ENCODE measurements at regions not wholly inside any gene's neighbourhood (a gene's known extent, or its start where the extent isn't known, plus 50 kb on each side); places are given as distances from the start of the nearest gene placed in this dataset.

DNA sequence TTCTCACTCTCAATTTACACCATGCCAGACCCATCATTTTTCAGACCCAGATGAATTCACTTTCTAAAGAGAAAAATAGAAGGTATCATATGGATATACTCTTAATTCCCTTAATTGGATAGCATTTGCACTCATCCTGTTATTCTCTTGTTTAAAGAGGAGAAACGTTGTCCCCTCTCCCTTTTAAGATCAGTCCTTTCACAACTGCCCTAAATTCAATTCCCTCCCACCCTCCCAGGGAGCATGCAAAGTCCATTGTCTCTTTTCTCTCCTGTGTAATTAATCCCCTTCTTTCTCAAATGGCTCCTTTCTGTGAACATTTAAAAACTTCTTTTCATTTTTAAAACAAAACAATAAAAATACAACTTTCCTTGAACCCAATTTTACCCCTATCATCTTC, 124.7 kb upstream of the TLL1 start (continued):
- TF ChIP-seq KLF13 (CRISPR knock-in tag; IDR thresholded peaks at IDR 0.05): no peak
- TF ChIP-seq, protein P1, sequence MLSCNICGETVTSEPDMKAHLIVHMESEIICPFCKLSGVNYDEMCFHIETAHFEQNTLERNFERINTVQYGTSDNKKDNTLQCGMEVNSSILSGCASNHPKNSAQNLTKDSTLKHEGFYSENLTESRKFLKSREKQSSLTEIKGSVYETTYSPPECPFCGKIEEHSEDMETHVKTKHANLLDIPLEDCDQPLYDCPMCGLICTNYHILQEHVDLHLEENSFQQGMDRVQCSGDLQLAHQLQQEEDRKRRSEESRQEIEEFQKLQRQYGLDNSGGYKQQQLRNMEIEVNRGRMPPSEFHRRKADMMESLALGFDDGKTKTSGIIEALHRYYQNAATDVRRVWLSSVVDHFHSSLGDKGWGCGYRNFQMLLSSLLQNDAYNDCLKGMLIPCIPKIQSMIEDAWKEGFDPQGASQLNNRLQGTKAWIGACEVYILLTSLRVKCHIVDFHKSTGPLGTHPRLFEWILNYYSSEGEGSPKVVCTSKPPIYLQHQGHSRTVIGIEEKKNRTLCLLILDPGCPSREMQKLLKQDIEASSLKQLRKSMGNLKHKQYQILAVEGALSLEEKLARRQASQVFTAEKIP (CRISPR knock-in tag; IDR thresholded peaks at IDR 0.05; ENCODE audit: borderline replicate concordance): no peak
- TF ChIP-seq, protein P2, sequence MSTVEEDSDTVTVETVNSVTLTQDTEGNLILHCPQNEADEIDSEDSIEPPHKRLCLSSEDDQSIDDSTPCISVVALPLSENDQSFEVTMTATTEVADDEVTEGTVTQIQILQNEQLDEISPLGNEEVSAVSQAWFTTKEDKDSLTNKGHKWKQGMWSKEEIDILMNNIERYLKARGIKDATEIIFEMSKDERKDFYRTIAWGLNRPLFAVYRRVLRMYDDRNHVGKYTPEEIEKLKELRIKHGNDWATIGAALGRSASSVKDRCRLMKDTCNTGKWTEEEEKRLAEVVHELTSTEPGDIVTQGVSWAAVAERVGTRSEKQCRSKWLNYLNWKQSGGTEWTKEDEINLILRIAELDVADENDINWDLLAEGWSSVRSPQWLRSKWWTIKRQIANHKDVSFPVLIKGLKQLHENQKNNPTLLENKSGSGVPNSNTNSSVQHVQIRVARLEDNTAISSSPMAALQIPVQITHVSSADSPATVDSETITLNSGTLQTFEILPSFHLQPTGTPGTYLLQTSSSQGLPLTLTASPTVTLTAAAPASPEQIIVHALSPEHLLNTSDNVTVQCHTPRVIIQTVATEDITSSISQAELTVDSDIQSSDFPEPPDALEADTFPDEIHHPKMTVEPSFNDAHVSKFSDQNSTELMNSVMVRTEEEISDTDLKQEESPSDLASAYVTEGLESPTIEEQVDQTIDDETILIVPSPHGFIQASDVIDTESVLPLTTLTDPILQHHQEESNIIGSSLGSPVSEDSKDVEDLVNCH (CRISPR knock-in tag; IDR thresholded peaks at IDR 0.05): no peak
- no peak for TF ChIP-seq POLR2A (IDR thresholded peaks at IDR 0.05; ENCODE audit: insufficient read depth in 1 of 2, low read depth in 2 of 2, low read length in 2 of 2)

DNA sequence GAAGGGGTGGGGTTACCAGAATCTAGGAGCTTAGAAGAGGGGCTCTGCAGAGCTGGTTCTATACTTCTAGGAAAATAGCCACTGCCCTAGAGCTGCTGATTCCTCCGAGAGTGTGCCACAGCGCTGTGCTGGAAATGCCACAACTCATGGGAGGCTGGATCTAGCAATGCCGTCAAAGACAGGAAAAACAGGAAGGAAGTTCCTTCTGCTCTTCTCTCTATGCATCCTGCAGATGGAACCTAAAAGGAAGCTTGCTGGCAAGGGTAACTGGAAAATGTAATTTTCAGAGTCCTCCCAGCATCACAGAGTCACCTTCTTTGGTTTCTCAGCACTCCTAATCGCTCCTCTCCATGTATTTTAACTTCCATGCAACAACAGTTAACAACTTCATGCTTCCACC, 121.2 kb upstream of the TLL1 start:
- BruUV-seq (replicated peaks): no TSS peak
- Histone ChIP-seq H3K36me3 (replicated peaks in 1 of 2; ENCODE audit: control insufficient read depth in 1 of 2, insufficient read depth in 2 of 2, low read length in 2 of 2) (no peaks in the 10 kb centered on the region), H3K4me3 (replicated peaks in 1 of 3; ENCODE audit: insufficient read depth in 1 of 3, low read depth in 2 of 3, low read length in 3 of 3) (no peak overlapping the region), H3K4me1 (ENCODE audit: insufficient read depth, low read length) (no peaks in the 10 kb centered on the region), H3K27ac (ENCODE audit: extremely low read length, insufficient read depth, low read length) (no peak overlapping the region), H3K9me3 (ENCODE audit: low read length) (no peaks in the 10 kb centered on the region), H4K20me1 (ENCODE audit: insufficient read depth, low read length) (no peaks in the 10 kb centered on the region), H3K27me3 (ENCODE audit: control insufficient read depth in 1 of 2, insufficient read depth in 2 of 2, low read length in 2 of 2) (no peaks in the 10 kb centered on the region), H2AFZ (ENCODE audit: low read length) (no peak overlapping the region), H3K4me2 (ENCODE audit: low read depth, low read length) (no peak overlapping the region), H3K79me2 (ENCODE audit: insufficient read depth, low read length) (no peaks in the 10 kb centered on the region), H3K9ac (ENCODE audit: insufficient read depth, low read depth, low read length) (no peak overlapping the region)
- no peak for DNase-seq (ENCODE audit: low spot score)
- 2% methylated on average over 4 of the region's 4 CpGs for WGBS (ENCODE audit: low lambda C conversion rate)
- ChIA-PET CTCF (ENCODE audit: low intra/inter-chr PET ratio, low total read pairs) (no interaction called here), POLR2A (no interaction called here)
- intact Hi-C loops (cut with micrococcal nuclease; ENCODE audit: unreplicated experiment): no loop called here
- no peak for ATAC-seq
- in situ Hi-C loops (cut with HindIII; ENCODE audit: extremely low pct_ligation_motif_present, low pct_unique_long_range_greater_than_20kb): no loop called here
- no peak for FAIRE-seq
- TF ChIP-seq MAFG (CRISPR knock-in tag; IDR thresholded peaks at IDR 0.05): no peak
